GM12873 (cell line): ENCODE measurements at regions not wholly inside any gene's neighbourhood (a gene's known extent, or its start where the extent isn't known, plus 50 kb on each side); places are given as distances from the start of the nearest gene placed in this dataset.

Source experiments
- CTCF ChIP-seq: IDR thresholded peaks from 2 replicates; pipeline ENCODE4 v1.5.1; 2012; ENCODE audit warnings: low read depth, mild to moderate bottlenecking, moderate library complexity, low read length, control low read depth; ENCODE audit not compliant: insufficient read depth; ENCODE audit errors: missing control alignments

GRCh38 chr2:107543793-107544192 is 282.9 kb upstream of the RGPD4 start:
- TF ChIP-seq CTCF = no peak

- no peak for TF ChIP-seq CTCF
Observed at GRCh38 chr2:107545066-107545465, 281.6 kb upstream of the RGPD4 start.

- no peak for TF ChIP-seq CTCF
Observed at GRCh38 chr2:107545851-107546250, 280.8 kb upstream of the RGPD4 start.

GRCh38 chr2:107548216-107548615 is 278.5 kb upstream of the RGPD4 start:
- no peak for TF ChIP-seq CTCF

GRCh38 chr2:107553046-107553445 is 273.6 kb upstream of the RGPD4 start:
- TF ChIP-seq CTCF = no peak

- no peak for TF ChIP-seq CTCF
Observed at GRCh38 chr2:107553539-107553938, 273.2 kb upstream of the RGPD4 start.

- TF ChIP-seq CTCF = no peak
Observed at GRCh38 chr2:107556038-107556627, 270.6 kb upstream of the RGPD4 start.
